CD4-positive, alpha-beta T cell (primary cell): ENCODE measurements at regions not wholly inside any gene's neighbourhood (a gene's known extent, or its start where the extent isn't known, plus 50 kb on each side); places are given as distances from the start of the nearest gene placed in this dataset.

Experiments
- ATAC-seq: fragments of 200-7000 bp; cut with Tn5 transposase; one replicate; pipeline ENCODE4 v1.10.0; 2022; ENCODE audit warnings: mild to moderate bottlenecking; ENCODE audit not compliant: poor library complexity
- CTCF ChIA-PET: fragments of 350-600 bp; sonication (Branson Sonifier 250); formaldehyde crosslinking; loops from one replicate; lab custom pipeline; 2021; ENCODE audit warnings: antibody characterized with exemption, inconsistent platforms; lab: Charles Lee
- POLR2A ChIA-PET: fragments of 350-600 bp; sonication (Branson Sonifier 250); formaldehyde crosslinking; loops from one replicate; lab custom pipeline; 2021; ENCODE audit warnings: antibody characterized with exemption, inconsistent platforms; lab: Charles Lee
- DNase-seq, 14 experiments: peaks; one replicate each; pipeline ENCODE4 v3.0.0-alpha.2; 2013 to 2020; ENCODE audit warnings: mixed read lengths in 2 of 14
- H3K27ac ChIP-seq, 2 donors: one replicate each; pipeline versions ENCODE4 v1.5.1 to v1.7.0; 2013; ENCODE audit warnings: low read length in 2 of 2, low read depth in 1 of 2, mild to moderate bottlenecking in 1 of 2
- H3K27me3 ChIP-seq, 2 experiments: 1 replicate in 1 of 2; 2 replicates in 1 of 2; pipeline versions ENCODE4 v1.6.1 to v1.7.0; 2013; ENCODE audit warnings: low read length in 2 of 2, control low read depth in 1 of 2, mild to moderate bottlenecking in 1 of 2, moderate library complexity in 1 of 2; ENCODE audit not compliant: insufficient read depth in 2 of 2, control insufficient read depth in 1 of 2
- H3K36me3 ChIP-seq: one replicate; pipeline ENCODE4 v1.6.1; 2013; ENCODE audit warnings: low read length, control low read depth; ENCODE audit not compliant: insufficient read depth
- H3K4me1 ChIP-seq: one replicate; pipeline ENCODE4 v1.6.1; 2013; ENCODE audit warnings: low read length, control low read depth; ENCODE audit not compliant: insufficient read depth
- H3K4me3 ChIP-seq: one replicate; pipeline ENCODE4 v1.5.1; 2013; ENCODE audit warnings: mild to moderate bottlenecking, low read length, moderate library complexity
- H3K9me3 ChIP-seq, 2 experiments: 1 replicate in 1 of 2; 2 replicates in 1 of 2; pipeline versions ENCODE4 v1.6.1 to v1.7.0; 2013; ENCODE audit warnings: low read length in 2 of 2, mild to moderate bottlenecking in 2 of 2, control low read depth in 1 of 2, moderate library complexity in 1 of 2; ENCODE audit not compliant: control insufficient read depth in 1 of 2, insufficient read depth in 1 of 2
- H3K27ac Mint-ChIP-seq: one replicate; pipeline ENCODE4 v1.8.0; 2020; ENCODE audit warnings: mixed read lengths
- H3K27me3 Mint-ChIP-seq: one replicate; pipeline ENCODE4 v1.8.0; 2021; ENCODE audit warnings: mixed read lengths
- H3K36me3 Mint-ChIP-seq: one replicate; pipeline ENCODE4 v1.8.0; 2021; ENCODE audit warnings: low read depth, mixed read lengths
- H3K4me1 Mint-ChIP-seq: one replicate; pipeline ENCODE4 v1.8.0; 2021; ENCODE audit warnings: low read depth, mixed read lengths
- H3K4me3 Mint-ChIP-seq: one replicate; pipeline ENCODE4 v1.8.0; 2020; ENCODE audit warnings: mild to moderate bottlenecking, mixed read lengths
- H3K9me3 Mint-ChIP-seq: one replicate; pipeline ENCODE4 v1.8.0; 2020; ENCODE audit warnings: mixed read lengths
- CTCF ChIP-seq: fragments of 200-600 bp; IDR thresholded peaks from one replicate; pipeline ENCODE4 v1.8.0; 2022; ENCODE audit warnings: antibody characterized with exemption, mild to moderate bottlenecking
- intact Hi-C, 2 experiments: fragments of 100-400 bp; cut with DNase I in 1 of 2; cut with micrococcal nuclease in 1 of 2; formaldehyde crosslinking; loops; one replicate each; pipeline versions ENCODE4 v1.15.1 to v1.9.0; 2023 to 2025; cut with DNase I, micrococcal nuclease

GRCh38 chr15:100769043-100769974, 110.3 kb upstream of the ALDH1A3 start:
- TF ChIP-seq CTCF, result no peak
- H3K4me3 ChIP-seq, result no peak overlapping the region
- DNase-seq (peak in 1 of 14 experiments; percentile 20), ATAC-seq (no peak)
- Mint-ChIP-seq H3K9me3 (no peaks in the 10 kb centered on the region), H3K4me1 (no peaks in the 10 kb centered on the region), H3K27me3 (peaks cover 6% of the 10 kb centered on the region), H3K4me3 (no peak overlapping the region), H3K27ac (no peak overlapping the region), H3K36me3 (no peaks in the 10 kb centered on the region)
- CTCF ChIA-PET, result no interaction called here
- H3K36me3 ChIP-seq, result no peaks in the 10 kb centered on the region
- H3K4me1 ChIP-seq, result no peaks in the 10 kb centered on the region
- peaks cover 0 to 6% of the 10 kb centered on the region in 2 experiments for H3K27me3 ChIP-seq
- peaks cover 0 to 8% of the 10 kb centered on the region in 2 experiments for H3K9me3 ChIP-seq
- intact Hi-C loops, result no loop called here
- POLR2A ChIA-PET, result no interaction called here
- no peak overlapping the region for H3K27ac ChIP-seq

GRCh38 chr15:100769975-100770340, 109.7 kb upstream of the ALDH1A3 start:
- no peak for TF ChIP-seq CTCF
- H3K9me3 ChIP-seq, result peaks cover 0 to 11% of the 10 kb centered on the region in 2 experiments
- H3K36me3 Mint-ChIP-seq, result no peaks in the 10 kb centered on the region
- no peaks in the 10 kb centered on the region for H3K4me1 ChIP-seq
- no peaks in the 10 kb centered on the region for H3K36me3 ChIP-seq
- H3K4me3 ChIP-seq, result no peak overlapping the region
- no peak overlapping the region for H3K27ac Mint-ChIP-seq
- H3K4me3 Mint-ChIP-seq, result no peak overlapping the region
- peaks cover 0 to 6% of the 10 kb centered on the region in 2 experiments for H3K27me3 ChIP-seq
- H3K27ac ChIP-seq, result no peak overlapping the region
- no peaks in the 10 kb centered on the region for H3K9me3 Mint-ChIP-seq
- no peaks in the 10 kb centered on the region for H3K4me1 Mint-ChIP-seq
- intact Hi-C loops, result no loop called here
- DNase-seq, result no peak
- peaks cover 6% of the 10 kb centered on the region for H3K27me3 Mint-ChIP-seq
- POLR2A ChIA-PET, result no interaction called here
- no peak for ATAC-seq
- CTCF ChIA-PET, result no interaction called here

GRCh38 chr15:100770661-100771584, 108.7 kb upstream of the ALDH1A3 start:
- intact Hi-C loops, result no loop called here
- peaks cover 6% of the 10 kb centered on the region for H3K27me3 Mint-ChIP-seq
- CTCF ChIA-PET, result no interaction called here

More at GRCh38 chr15:100770661-100771584, 108.7 kb upstream of the ALDH1A3 start:
- H3K4me3 Mint-ChIP-seq, result no peak overlapping the region
- Histone ChIP-seq H3K9me3 (peaks cover 0 to 20% of the 10 kb centered on the region in 2 experiments), H3K27me3 (peaks cover 0 to 6% of the 10 kb centered on the region in 2 experiments), H3K4me1 (no peaks in the 10 kb centered on the region), H3K27ac (no peak overlapping the region), H3K36me3 (no peaks in the 10 kb centered on the region), H3K4me3 (no peak overlapping the region)
- POLR2A ChIA-PET, result no interaction called here
- no peak overlapping the region for H3K27ac Mint-ChIP-seq
- ATAC-seq (no peak), DNase-seq (peak in 1 of 14 experiments; percentile 14)
- no peak for TF ChIP-seq CTCF
- no peaks in the 10 kb centered on the region for H3K4me1 Mint-ChIP-seq
- H3K36me3 Mint-ChIP-seq, result no peaks in the 10 kb centered on the region
- no peaks in the 10 kb centered on the region for H3K9me3 Mint-ChIP-seq
